ENCODE measurements at regions not wholly inside any gene's neighbourhood (a gene's known extent, or its start where the extent isn't known, plus 50 kb on each side); places are given as distances from the start of the nearest gene placed in this dataset.

- H3K79me2 ChIP-seq (ENCODE audit: control insufficient read depth, low read length): no peaks in the 10 kb centered on the region
- no peaks in the 10 kb centered on the region for H3K9me3 ChIP-seq (ENCODE audit: control insufficient read depth, insufficient read depth, low read length)
- no peak overlapping the region for H3K27ac ChIP-seq (ENCODE audit: low read depth, low read length)
- no peaks in the 10 kb centered on the region for H3F3A ChIP-seq (ENCODE audit: control insufficient read depth, insufficient read depth)
- no peaks in the 10 kb centered on the region for H3K9me2 ChIP-seq (replicated peaks; ENCODE audit: control insufficient read depth, low read length)
- TF ChIP-seq CTCF (IDR thresholded peaks at IDR 0.05; ENCODE audit: low read depth, low read length, poor library complexity, severe bottlenecking) (no peak), EZH2phosphoT487 (IDR thresholded peaks at IDR 0.05; ENCODE audit: borderline replicate concordance, low read length) (no peak)
- no peaks in the 10 kb centered on the region for H4K20me1 ChIP-seq (ENCODE audit: control insufficient read depth, insufficient read depth, low read depth, low read length)
- H3K4me1 ChIP-seq (ENCODE audit: control insufficient read depth, low read length): peaks cover 6% of the 10 kb centered on the region
- H3K27me3 ChIP-seq (ENCODE audit: control insufficient read depth, low read length): no peaks in the 10 kb centered on the region
- H3K36me3 ChIP-seq (ENCODE audit: control insufficient read depth, low read length): no peaks in the 10 kb centered on the region
- no peak overlapping the region for H3K4me3 ChIP-seq (ENCODE audit: low read length)
- 0 out of 2 replicates have a peak overlapping the region, but pooled peaks have one; percentile 5 for H3K4me2 ChIP-seq (ENCODE audit: low read length)
Observed at GRCh38 chr1:83746234-83746633, 252.7 kb downstream of the TTLL7 start.

GRCh38 chr1:83742446-83742845 is 256.5 kb downstream of the TTLL7 start:
- peaks cover 6% of the 10 kb centered on the region for H3K4me1 ChIP-seq (ENCODE audit: control insufficient read depth, low read length)
- TF ChIP-seq EZH2phosphoT487 (IDR thresholded peaks at IDR 0.05; ENCODE audit: borderline replicate concordance, low read length): no peak
- no peaks in the 10 kb centered on the region for H3K79me2 ChIP-seq (ENCODE audit: control insufficient read depth, low read length)

GRCh38 chr1:83741770-83742169 is 257.2 kb downstream of the TTLL7 start:
- Histone ChIP-seq H3K4me1 (ENCODE audit: control insufficient read depth, low read length) (peaks cover 6% of the 10 kb centered on the region), H3K9me2 (replicated peaks; ENCODE audit: control insufficient read depth, low read length) (no peaks in the 10 kb centered on the region), H3K36me3 (ENCODE audit: control insufficient read depth, low read length) (no peaks in the 10 kb centered on the region), H3K27me3 (ENCODE audit: control insufficient read depth, low read length) (no peaks in the 10 kb centered on the region), H3K9me3 (ENCODE audit: control insufficient read depth, insufficient read depth, low read length) (no peaks in the 10 kb centered on the region), H3F3A (ENCODE audit: control insufficient read depth, insufficient read depth) (no peaks in the 10 kb centered on the region), H3K79me2 (ENCODE audit: control insufficient read depth, low read length) (no peaks in the 10 kb centered on the region), H3K27ac (ENCODE audit: low read depth, low read length) (no peak overlapping the region), H3K4me2 (ENCODE audit: low read length) (no peak overlapping the region), H3K4me3 (ENCODE audit: low read length) (no peak overlapping the region), H4K20me1 (ENCODE audit: control insufficient read depth, insufficient read depth, low read depth, low read length) (no peaks in the 10 kb centered on the region)
- TF ChIP-seq CTCF (IDR thresholded peaks at IDR 0.05; ENCODE audit: low read depth, low read length, poor library complexity, severe bottlenecking) (no peak), EZH2phosphoT487 (IDR thresholded peaks at IDR 0.05; ENCODE audit: borderline replicate concordance, low read length) (no peak)

More at GRCh38 chr1:83742446-83742845, 256.5 kb downstream of the TTLL7 start:
- H3K4me2 ChIP-seq (ENCODE audit: low read length): no peak overlapping the region
- H3K9me2 ChIP-seq (replicated peaks; ENCODE audit: control insufficient read depth, low read length): no peaks in the 10 kb centered on the region
- no peaks in the 10 kb centered on the region for H3K27me3 ChIP-seq (ENCODE audit: control insufficient read depth, low read length)
- H3K9me3 ChIP-seq (ENCODE audit: control insufficient read depth, insufficient read depth, low read length): no peaks in the 10 kb centered on the region
- H4K20me1 ChIP-seq (ENCODE audit: control insufficient read depth, insufficient read depth, low read depth, low read length): no peaks in the 10 kb centered on the region
- no peak overlapping the region for H3K27ac ChIP-seq (ENCODE audit: low read depth, low read length)
- no peaks in the 10 kb centered on the region for H3K36me3 ChIP-seq (ENCODE audit: control insufficient read depth, low read length)
- no peak overlapping the region for H3K4me3 ChIP-seq (ENCODE audit: low read length)
- no peaks in the 10 kb centered on the region for H3F3A ChIP-seq (ENCODE audit: control insufficient read depth, insufficient read depth)

GRCh38 chr1:83741348-83741747 is 257.6 kb downstream of the TTLL7 start:
- Histone ChIP-seq H3K79me2 (ENCODE audit: control insufficient read depth, low read length) (no peaks in the 10 kb centered on the region), H3K27me3 (ENCODE audit: control insufficient read depth, low read length) (no peaks in the 10 kb centered on the region), H4K20me1 (ENCODE audit: control insufficient read depth, insufficient read depth, low read depth, low read length) (no peaks in the 10 kb centered on the region), H3K4me3 (ENCODE audit: low read length) (no peak overlapping the region), H3K4me2 (ENCODE audit: low read length) (no peak overlapping the region), H3K4me1 (ENCODE audit: control insufficient read depth, low read length) (peaks cover 3% of the 10 kb centered on the region), H3K36me3 (ENCODE audit: control insufficient read depth, low read length) (no peaks in the 10 kb centered on the region), H3F3A (ENCODE audit: control insufficient read depth, insufficient read depth) (no peaks in the 10 kb centered on the region), H3K27ac (ENCODE audit: low read depth, low read length) (no peak overlapping the region), H3K9me3 (ENCODE audit: control insufficient read depth, insufficient read depth, low read length) (no peaks in the 10 kb centered on the region), H3K9me2 (replicated peaks; ENCODE audit: control insufficient read depth, low read length) (no peaks in the 10 kb centered on the region)
- TF ChIP-seq EZH2phosphoT487 (IDR thresholded peaks at IDR 0.05; ENCODE audit: borderline replicate concordance, low read length): no peak
- TF ChIP-seq CTCF (IDR thresholded peaks at IDR 0.05; ENCODE audit: low read depth, low read length, poor library complexity, severe bottlenecking): no peak
